ENCODE measurements at regions not wholly inside any gene's neighbourhood (a gene's known extent, or its start where the extent isn't known, plus 50 kb on each side); places are given as distances from the start of the nearest gene placed in this dataset.

DNA sequence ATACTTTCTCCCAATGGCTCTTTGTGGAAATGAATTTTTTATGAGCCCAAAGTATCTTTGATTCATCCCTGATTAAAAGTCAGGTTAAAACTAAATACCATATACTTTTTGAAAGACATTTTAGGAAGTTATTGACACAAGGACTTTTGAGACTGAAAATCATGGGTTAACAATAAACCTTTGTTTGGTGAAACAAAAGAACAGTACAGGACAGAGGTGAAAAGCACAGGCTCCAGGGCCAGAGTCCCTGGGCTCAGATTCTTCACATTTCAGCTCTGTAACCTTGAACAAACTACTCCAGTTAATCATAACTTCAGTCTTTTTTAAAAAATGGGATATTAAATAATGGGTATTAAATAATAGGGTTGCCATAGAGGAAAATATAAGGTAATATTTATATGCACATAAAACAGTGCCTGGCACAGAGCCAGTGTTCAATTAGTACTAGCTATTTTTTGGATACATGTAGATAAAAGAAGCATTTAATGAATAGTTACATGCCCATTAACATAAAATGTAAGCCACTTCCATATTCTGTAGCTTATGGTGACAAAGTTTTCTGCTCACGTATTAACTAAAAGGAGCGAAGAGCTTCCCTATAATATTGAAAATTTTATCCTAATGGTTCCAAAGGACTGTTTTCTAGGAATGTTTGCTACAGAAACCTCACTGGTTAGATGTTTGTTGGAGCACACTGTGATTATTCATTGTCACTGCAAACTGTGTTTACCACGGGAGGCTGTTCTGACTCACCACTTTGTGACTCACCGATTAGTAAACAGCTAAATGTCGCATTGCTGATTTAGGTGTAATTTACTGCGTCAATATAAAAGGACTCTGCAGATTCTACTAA lies 255.4 kb downstream of the DAD1 start:
- Histone ChIP-seq H3K4ac (replicated peaks; ENCODE audit: insufficient read length, low read depth, low read length) (no peak overlapping the region), H4K91ac (replicated peaks; ENCODE audit: insufficient read length, low read length) (no peak overlapping the region), H3K27me3 (replicated peaks in 1 of 4; ENCODE audit: control insufficient read depth in 3 of 4, extremely low read depth in 1 of 4, insufficient read depth in 3 of 4, low read length in 3 of 4) (no peaks in the 10 kb centered on the region), H3K79me1 (ENCODE audit: low read depth, low read length) (no peaks in the 10 kb centered on the region), H2BK15ac (ENCODE audit: low read length) (no peak overlapping the region), H2AK5ac (ENCODE audit: low read depth, low read length) (no peak overlapping the region), H2BK12ac (ENCODE audit: low read depth, low read length) (no peak overlapping the region; the same call in 1 of the 2 replicates), H3K9ac (replicated peaks in 1 of 4; ENCODE audit: extremely low read depth in 1 of 4, low read depth in 3 of 4, low read length in 3 of 4) (no peak overlapping the region), H3K4me1 (replicated peaks in 1 of 4; ENCODE audit: control insufficient read depth in 3 of 4, insufficient read depth in 4 of 4, low read length in 3 of 4) (peaks cover 0 to 9% (median 8%) of the 10 kb centered on the region in 4 experiments; a peak in 5 of 7 replicates), H3K23me2 (ENCODE audit: low read depth, low read length) (no peaks in the 10 kb centered on the region; the same call in 1 of the 2 replicates), H3K56ac (replicated peaks; ENCODE audit: insufficient read length, low read depth, low read length) (no peak overlapping the region), H3K18ac (ENCODE audit: extremely low read depth, low read length) (no peak overlapping the region), H4K8ac (ENCODE audit: extremely low read depth, insufficient read depth, low read length) (no peak overlapping the region), H2BK5ac (ENCODE audit: low read depth, low read length) (no peak overlapping the region), H3K4me2 (ENCODE audit: insufficient read depth in 1 of 2, low read depth in 2 of 2, low read length in 2 of 2) (no peak overlapping the region; a peak in 1 of 4 replicates), H2BK20ac (ENCODE audit: low read length) (no peak overlapping the region), H4K5ac (ENCODE audit: insufficient read length, low read depth, low read length) (no peak overlapping the region), H2AFZ (ENCODE audit: low read length) (no peak overlapping the region), H2BK120ac (replicated peaks; ENCODE audit: low read depth, low read length) (no peak overlapping the region), H4K20me1 (replicated peaks in 1 of 2; ENCODE audit: control insufficient read depth in 1 of 2, insufficient read depth in 2 of 2, low read length in 2 of 2) (no peaks in the 10 kb centered on the region), H3K79me2 (ENCODE audit: control insufficient read depth in 1 of 2, insufficient read depth in 2 of 2, low read length in 2 of 2) (no peaks in the 10 kb centered on the region), H3K4me3 (ENCODE audit: extremely low read depth in 1 of 4, insufficient read depth in 2 of 4, low read depth in 3 of 4, low read length in 4 of 4) (no peak overlapping the region), H3K36me3 (ENCODE audit: control insufficient read depth in 2 of 4, insufficient read depth in 4 of 4, low read length in 3 of 4) (peaks cover 0 to 5% (median 0%) of the 10 kb centered on the region in 4 experiments; a peak in 2 of 8 replicates), H3K23ac (ENCODE audit: insufficient read length) (no peak overlapping the region), H3K27ac (ENCODE audit: low read depth, low read length) (no peak overlapping the region), H3K9me3 (ENCODE audit: insufficient read depth in 2 of 2, low read depth in 1 of 2, low read length in 1 of 2) (peaks cover 12 to 17% of the 10 kb centered on the region in 2 experiments), H3K14ac (ENCODE audit: insufficient read length) (no peak overlapping the region)
- FAIRE-seq (no peak), DNase-seq (ENCODE audit: low read depth in 1 of 2, low spot score in 2 of 2) (no peak)
- WGBS, 2 experiments (ENCODE audit: extremely low coverage in 1 of 2, insufficient coverage in 1 of 2, insufficient read length in 1 of 2, insufficient replicate concordance in 2 of 2, low coverage in 1 of 2, low lambda C conversion rate in 2 of 2, missing lambda C conversion rate in 1 of 2) = 61% methylated on average over 6 of the region's 6 CpGs; no CpG with 5 or more reads in 1 of the 2 experiments
- CTCF ChIA-PET (ENCODE audit: partially characterized antibody) = interaction anchor here (0.9 to 8.4 kb wide), 8 partner anchors 14 to 137 kb away, joined by 3 to 62 read pairs (median 4); no protein-coding TSS in a partner anchor
- POLR2A ChIA-PET (ENCODE audit: partially characterized antibody) = interaction anchor here (0.6 kb wide), 1 partner anchor 507 kb away, joined by 4 read pairs; no protein-coding TSS in a partner anchor
- TF ChIP-seq HDAC2 (IDR thresholded peaks at IDR 0.05; ENCODE audit: borderline replicate concordance in 1 of 2, low read depth in 2 of 2, low read length in 2 of 2) (no peak), MAFK (IDR thresholded peaks at IDR 0.05; ENCODE audit: low read depth, low read length) (0 out of 2 replicates have a peak, but pooled peaks have one; percentile 11), RAD21 (IDR thresholded peaks at IDR 0.05 in 1 of 2, conservative IDR thresholded peaks at IDR 0.05 in 1 of 2; ENCODE audit: low read depth in 2 of 2, low read length in 2 of 2) (no peak)
